Brain microvascular endothelial cell (primary cell): ENCODE measurements at regions not wholly inside any gene's neighbourhood (a gene's known extent, or its start where the extent isn't known, plus 50 kb on each side); places are given as distances from the start of the nearest gene placed in this dataset.

Experiments used
- DNase-seq: peaks from one replicate; pipeline ENCODE4 v3.0.0-alpha.2; 2020
- H3K27ac ChIP-seq: fragments of 250-450 bp; sonication (Bioruptor Pico); 2 replicates; pipeline ENCODE4 v1.5.1; 2020; ENCODE audit warnings: mild to moderate bottlenecking, moderate library complexity
- H3K27me3 ChIP-seq: fragments of 250-450 bp; sonication (Bioruptor Pico); replicated peaks from 2 replicates; pipeline ENCODE4 v1.5.1; 2020; ENCODE audit warnings: mild to moderate bottlenecking
- H3K36me3 ChIP-seq: fragments of 250-450 bp; sonication (Bioruptor Pico); replicated peaks from 2 replicates; pipeline ENCODE4 v1.5.1; 2020; ENCODE audit warnings: mild to moderate bottlenecking
- H3K4me3 ChIP-seq: 2 replicates; pipeline ENCODE4 v1.5.1; 2011; ENCODE audit warnings: low read depth, mild to moderate bottlenecking, control low read depth, low read length, moderate library complexity
- in situ Hi-C: cut with HindIII; loops from 2 replicates; pipeline ENCODE4 v1.10.0; 2017; ENCODE audit warnings: low sequenced_read_pairs, low pct_ligation_motif_present
- TF ChIP-seq, protein P1 (sequence below): IDR thresholded peaks from 2 replicates; pipeline ENCODE4 v1.5.1; 2011; ENCODE audit warnings: low read depth, mild to moderate bottlenecking, moderate library complexity, low read length, control low read depth, inconsistent platforms; ENCODE audit errors: missing control alignments

DNA sequence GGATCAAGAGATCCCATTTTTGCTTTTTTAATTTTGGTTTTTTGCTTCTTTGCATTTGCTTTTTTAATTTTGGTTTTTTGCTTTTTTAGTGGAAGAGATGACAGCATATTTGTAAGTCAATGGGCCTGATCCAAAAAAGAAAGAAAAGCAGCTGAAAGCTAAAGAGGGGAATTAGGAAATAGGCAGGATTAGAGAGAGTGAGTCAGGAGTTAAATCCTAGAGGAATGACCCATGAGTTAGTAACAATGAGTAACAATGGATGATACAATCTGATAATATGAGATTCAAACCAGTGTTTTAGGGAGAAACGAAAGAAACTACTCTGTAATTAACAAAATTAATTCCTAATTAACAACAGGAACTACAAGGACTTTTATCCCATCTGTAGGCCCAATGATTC lies 111.2 kb upstream of the SGCG start:
- DNase-seq, result no peak
- in situ Hi-C loops, result no loop called here
- TF ChIP-seq, protein P1, sequence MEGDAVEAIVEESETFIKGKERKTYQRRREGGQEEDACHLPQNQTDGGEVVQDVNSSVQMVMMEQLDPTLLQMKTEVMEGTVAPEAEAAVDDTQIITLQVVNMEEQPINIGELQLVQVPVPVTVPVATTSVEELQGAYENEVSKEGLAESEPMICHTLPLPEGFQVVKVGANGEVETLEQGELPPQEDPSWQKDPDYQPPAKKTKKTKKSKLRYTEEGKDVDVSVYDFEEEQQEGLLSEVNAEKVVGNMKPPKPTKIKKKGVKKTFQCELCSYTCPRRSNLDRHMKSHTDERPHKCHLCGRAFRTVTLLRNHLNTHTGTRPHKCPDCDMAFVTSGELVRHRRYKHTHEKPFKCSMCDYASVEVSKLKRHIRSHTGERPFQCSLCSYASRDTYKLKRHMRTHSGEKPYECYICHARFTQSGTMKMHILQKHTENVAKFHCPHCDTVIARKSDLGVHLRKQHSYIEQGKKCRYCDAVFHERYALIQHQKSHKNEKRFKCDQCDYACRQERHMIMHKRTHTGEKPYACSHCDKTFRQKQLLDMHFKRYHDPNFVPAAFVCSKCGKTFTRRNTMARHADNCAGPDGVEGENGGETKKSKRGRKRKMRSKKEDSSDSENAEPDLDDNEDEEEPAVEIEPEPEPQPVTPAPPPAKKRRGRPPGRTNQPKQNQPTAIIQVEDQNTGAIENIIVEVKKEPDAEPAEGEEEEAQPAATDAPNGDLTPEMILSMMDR, result no peak
- no peak overlapping the region for H3K4me3 ChIP-seq
- H3K27me3 ChIP-seq, result no peaks in the 10 kb centered on the region
- no peaks in the 10 kb centered on the region for H3K36me3 ChIP-seq
- no peak overlapping the region for H3K27ac ChIP-seq

DNA sequence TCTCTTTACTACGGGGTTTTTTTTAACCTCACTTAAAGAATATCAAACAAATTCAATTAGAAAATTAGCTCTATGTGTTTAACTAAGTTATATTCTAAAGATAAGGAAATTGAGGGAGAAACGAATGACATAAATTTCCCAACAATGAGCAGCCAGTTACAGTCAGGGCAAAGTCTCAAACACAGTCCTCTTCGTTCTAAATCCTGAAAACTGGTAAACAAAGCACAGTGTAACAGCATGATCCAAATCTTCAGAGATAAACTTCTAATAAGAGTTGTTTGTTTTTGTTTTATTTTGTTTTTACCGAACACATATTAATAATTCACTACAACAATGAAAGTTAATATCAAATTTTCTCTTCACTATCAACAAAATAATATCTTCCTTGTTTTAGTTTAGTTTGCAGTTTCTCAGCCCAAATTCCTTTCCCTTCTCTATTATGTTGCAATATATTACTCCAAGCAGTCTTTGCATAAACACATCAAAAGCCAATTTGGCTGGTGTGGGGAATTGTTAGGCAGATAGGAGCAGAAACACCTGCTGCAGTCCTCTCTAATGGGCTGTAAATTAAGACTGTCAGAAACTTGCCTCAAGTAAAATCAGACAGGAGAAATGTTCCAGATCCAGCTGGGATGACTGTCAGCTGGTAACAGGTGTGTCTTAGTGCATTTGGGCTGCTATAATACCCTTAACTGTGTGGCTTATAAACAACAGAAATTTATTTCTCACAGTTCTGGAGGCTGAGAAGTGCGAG lies 106.5 kb upstream of the SGCG start:
- no peaks in the 10 kb centered on the region for H3K27me3 ChIP-seq
- no peak overlapping the region for H3K4me3 ChIP-seq
- TF ChIP-seq, protein P1, result no peak
- in situ Hi-C loops, result no loop called here
- H3K27ac ChIP-seq, result no peak overlapping the region
- no peak for DNase-seq
- no peaks in the 10 kb centered on the region for H3K36me3 ChIP-seq

DNA sequence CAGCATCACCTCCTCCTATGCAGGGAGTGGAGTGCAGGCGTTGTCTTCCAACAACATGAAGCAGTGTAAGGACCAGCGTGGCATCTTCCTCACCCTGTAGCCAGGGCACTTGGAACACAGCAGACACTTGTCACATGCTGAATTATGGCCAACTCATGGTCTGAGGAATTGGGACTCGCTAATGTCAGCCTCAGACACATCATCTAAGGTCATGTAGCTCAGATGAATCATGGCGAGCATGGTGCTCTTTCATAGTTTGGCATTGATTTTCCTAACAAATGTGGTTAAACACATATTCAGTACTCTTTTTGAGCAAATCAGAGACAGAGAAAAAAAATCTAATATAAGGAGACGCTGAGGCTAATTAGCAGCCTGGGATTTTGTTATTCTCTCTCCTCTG lies 99.6 kb upstream of the SGCG start:
- in situ Hi-C loops, result no loop called here
- no peak overlapping the region for H3K4me3 ChIP-seq

DNA sequence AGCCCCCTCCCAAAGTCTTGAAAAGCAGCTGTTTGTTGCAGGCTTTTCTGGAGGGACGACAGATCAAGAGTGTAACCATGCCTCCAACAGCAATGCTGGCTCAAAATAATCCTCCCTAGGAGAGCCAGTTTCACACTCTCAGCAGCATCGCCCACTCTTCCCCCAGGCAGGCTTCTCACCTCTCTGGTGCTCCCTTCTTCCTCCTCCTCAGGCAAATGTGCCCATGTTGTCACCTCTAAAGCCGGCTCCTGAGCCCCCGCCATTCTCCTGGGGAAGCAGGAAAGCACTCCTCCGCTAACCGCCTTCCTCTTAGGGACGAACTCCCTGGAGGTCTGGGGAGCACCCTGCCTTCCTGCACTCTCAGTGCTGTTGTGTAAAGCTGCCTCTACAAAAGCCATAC lies 98.9 kb upstream of the SGCG start:
- no peak overlapping the region for H3K27ac ChIP-seq
- H3K27me3 ChIP-seq, result no peaks in the 10 kb centered on the region
- H3K36me3 ChIP-seq, result no peaks in the 10 kb centered on the region
- in situ Hi-C loops, result no loop called here
- TF ChIP-seq, protein P1, result no peak
- no peak for DNase-seq
- H3K4me3 ChIP-seq, result no peak overlapping the region

More for the DNA sequence above, 99.6 kb upstream of the SGCG start:
- Histone ChIP-seq H3K27me3 (no peaks in the 10 kb centered on the region), H3K27ac (no peak overlapping the region), H3K36me3 (no peaks in the 10 kb centered on the region)
- TF ChIP-seq, protein P1, result no peak
- no peak for DNase-seq

DNA sequence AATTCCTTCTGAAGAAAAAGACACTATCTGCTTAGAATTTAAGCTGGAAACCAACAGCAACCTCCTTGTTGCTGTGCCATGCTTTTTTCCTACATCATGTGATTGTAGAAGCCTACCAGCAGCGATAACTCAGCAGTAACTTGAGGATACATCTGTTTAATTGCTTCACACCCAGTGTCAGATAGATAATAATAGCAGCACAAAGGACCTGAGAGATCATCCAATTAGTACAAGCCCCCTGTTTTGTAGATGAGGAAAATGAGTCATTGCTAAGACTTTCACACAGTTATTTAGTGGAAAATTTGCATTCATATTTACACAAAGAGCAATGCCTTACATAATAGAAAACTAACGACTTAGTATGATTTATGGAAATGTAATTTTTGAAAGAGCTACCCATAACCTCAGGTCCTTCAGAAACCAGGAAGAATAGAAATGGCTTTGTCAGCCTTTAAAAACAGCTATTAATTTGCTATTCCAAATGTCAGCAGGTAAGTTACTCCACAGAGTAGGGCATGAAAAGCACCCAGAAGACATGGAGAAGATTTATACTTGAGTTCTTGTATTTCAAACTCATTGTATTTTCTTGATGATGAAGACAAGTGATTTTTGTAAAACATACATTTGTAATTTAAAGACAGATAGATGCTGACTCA lies 93.7 kb upstream of the SGCG start:
- in situ Hi-C loops, result no loop called here

More for the DNA sequence above, 93.7 kb upstream of the SGCG start:
- no peak overlapping the region for H3K27ac ChIP-seq
- H3K4me3 ChIP-seq, result no peak overlapping the region
- no peaks in the 10 kb centered on the region for H3K27me3 ChIP-seq
- no peaks in the 10 kb centered on the region for H3K36me3 ChIP-seq
- TF ChIP-seq, protein P1, result no peak
- DNase-seq, result no peak
